HFFc6 (cell line): ENCODE measurements at regions not wholly inside any gene's neighbourhood (a gene's known extent, or its start where the extent isn't known, plus 50 kb on each side); places are given as distances from the start of the nearest gene placed in this dataset.

Source experiments
- DNase-seq: peaks from one replicate; pipeline ENCODE4 v3.0.0-alpha.2; 2018
- H3K27ac Mint-ChIP-seq: 2 replicates; pipeline ENCODE4 v1.8.0; 2020; ENCODE audit warnings: mild to moderate bottlenecking, mixed read lengths
- H3K27me3 Mint-ChIP-seq: 2 replicates; pipeline ENCODE4 v1.8.0; 2021; ENCODE audit warnings: mild to moderate bottlenecking, moderate library complexity, mixed read lengths; ENCODE audit not compliant: insufficient read depth
- H3K36me3 Mint-ChIP-seq: 2 replicates; pipeline ENCODE4 v1.8.0; 2021; ENCODE audit warnings: low read depth, mixed read lengths
- H3K4me1 Mint-ChIP-seq: 2 replicates; pipeline ENCODE4 v1.8.0; 2020; ENCODE audit warnings: low read depth, mixed read lengths
- H3K4me3 Mint-ChIP-seq: 2 replicates; pipeline ENCODE4 v1.8.0; 2020; ENCODE audit warnings: mild to moderate bottlenecking, moderate library complexity, mixed read lengths
- H3K9me3 Mint-ChIP-seq: 2 replicates; pipeline ENCODE4 v1.8.0; 2020; ENCODE audit warnings: mild to moderate bottlenecking, mixed read lengths
- TF ChIP-seq, protein P1 (sequence below): fragments of 200-600 bp; sonication (generic); IDR thresholded peaks from 2 replicates; pipeline ENCODE4 v1.5.0; 2021; ENCODE audit warnings: antibody characterized with exemption, mild to moderate bottlenecking

DNA sequence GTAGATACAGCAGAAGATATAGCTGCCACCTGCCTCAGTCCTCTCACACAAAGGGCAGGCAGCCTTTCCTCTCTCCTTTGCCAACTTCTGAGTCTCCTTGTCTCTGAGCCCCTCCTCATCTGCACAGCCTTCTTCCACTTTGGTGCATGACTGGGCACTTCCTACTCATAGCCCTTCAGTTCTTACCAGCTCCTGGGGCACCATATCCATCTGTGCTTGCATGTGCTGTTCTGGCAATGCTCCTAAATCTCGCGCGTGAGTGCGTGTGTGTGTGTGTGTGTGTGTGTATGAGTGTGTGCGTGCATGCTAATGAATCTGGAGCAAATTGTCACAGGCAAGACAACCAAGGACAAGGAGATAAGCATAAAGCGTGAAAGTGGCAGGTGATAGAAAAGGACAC is 1271.6 kb upstream of the SORCS1 start:
- H3K27ac Mint-ChIP-seq, result no peak overlapping the region
- no peaks in the 10 kb centered on the region; the same call in 1 of the 2 replicates for H3K4me1 Mint-ChIP-seq
- H3K36me3 Mint-ChIP-seq, result no peaks in the 10 kb centered on the region; the same call in 1 of the 2 replicates
- H3K9me3 Mint-ChIP-seq, result peaks cover 20% of the 10 kb centered on the region
- H3K27me3 Mint-ChIP-seq, result peaks cover 2% of the 10 kb centered on the region; the same call in 1 of the 2 replicates
- no peak for DNase-seq
- H3K4me3 Mint-ChIP-seq, result no peak overlapping the region
- TF ChIP-seq, protein P1, sequence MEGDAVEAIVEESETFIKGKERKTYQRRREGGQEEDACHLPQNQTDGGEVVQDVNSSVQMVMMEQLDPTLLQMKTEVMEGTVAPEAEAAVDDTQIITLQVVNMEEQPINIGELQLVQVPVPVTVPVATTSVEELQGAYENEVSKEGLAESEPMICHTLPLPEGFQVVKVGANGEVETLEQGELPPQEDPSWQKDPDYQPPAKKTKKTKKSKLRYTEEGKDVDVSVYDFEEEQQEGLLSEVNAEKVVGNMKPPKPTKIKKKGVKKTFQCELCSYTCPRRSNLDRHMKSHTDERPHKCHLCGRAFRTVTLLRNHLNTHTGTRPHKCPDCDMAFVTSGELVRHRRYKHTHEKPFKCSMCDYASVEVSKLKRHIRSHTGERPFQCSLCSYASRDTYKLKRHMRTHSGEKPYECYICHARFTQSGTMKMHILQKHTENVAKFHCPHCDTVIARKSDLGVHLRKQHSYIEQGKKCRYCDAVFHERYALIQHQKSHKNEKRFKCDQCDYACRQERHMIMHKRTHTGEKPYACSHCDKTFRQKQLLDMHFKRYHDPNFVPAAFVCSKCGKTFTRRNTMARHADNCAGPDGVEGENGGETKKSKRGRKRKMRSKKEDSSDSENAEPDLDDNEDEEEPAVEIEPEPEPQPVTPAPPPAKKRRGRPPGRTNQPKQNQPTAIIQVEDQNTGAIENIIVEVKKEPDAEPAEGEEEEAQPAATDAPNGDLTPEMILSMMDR, result no peak

DNA sequence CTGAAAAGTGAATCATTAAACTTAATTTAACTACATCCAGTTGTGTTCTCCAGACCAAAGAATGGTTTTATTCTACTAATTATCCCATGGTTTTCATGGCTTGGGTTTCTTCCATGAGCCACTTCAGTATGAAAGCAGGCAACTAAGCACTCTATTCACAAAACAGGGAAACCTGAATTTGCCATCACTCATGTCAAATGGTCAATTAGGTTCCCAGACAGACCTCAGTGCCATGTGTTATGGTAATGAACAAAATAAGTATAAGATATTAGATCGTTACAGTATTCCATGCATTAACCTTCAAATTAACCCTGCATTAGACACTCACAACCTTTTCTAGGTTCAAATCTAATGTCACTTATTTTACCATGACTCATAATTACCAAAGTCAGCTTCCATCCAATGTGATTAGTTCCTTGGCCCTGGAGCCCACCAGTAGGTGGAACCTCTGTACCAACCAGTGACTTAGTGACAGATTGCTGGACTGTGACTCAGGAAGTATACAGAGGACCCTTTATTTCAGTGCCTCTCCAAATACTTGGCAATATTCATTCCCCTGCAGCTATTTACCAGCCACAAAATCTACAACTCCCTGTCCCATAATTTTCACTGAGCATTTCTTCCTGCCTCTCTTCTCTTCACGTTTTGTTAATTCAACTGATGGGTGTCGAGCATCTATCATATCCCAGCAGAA is 1270.2 kb upstream of the SORCS1 start:
- Mint-ChIP-seq H3K9me3 (peaks cover 16% of the 10 kb centered on the region), H3K36me3 (no peaks in the 10 kb centered on the region; the same call in 1 of the 2 replicates), H3K27me3 (peaks cover 2% of the 10 kb centered on the region; the same call in 1 of the 2 replicates), H3K4me1 (no peaks in the 10 kb centered on the region; the same call in 1 of the 2 replicates), H3K4me3 (no peak overlapping the region), H3K27ac (no peak overlapping the region)
- TF ChIP-seq, protein P1, result no peak
- no peak for DNase-seq

DNA sequence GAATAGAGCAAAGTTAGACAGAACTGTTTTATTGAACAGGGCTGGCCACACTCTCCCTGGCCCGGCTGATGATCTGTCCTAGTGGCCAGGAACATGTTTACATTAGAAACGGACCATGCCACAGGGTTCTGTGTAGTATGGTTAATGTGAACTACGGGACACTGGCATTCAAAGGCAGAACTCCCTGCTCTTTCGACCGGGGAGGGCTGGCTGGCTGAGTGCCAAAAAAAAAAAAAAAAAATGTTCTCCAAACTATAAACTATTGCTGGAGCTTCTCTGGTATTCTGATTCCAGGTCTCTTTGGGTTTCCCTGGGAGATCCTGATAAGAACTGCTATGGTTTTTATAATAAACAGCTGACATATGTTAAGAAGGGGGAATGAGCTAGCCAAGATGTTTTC is 1262.6 kb upstream of the SORCS1 start:
- peaks cover 14% of the 10 kb centered on the region; the same call in 1 of the 2 replicates for H3K4me1 Mint-ChIP-seq
- no peak for DNase-seq
- no peak overlapping the region for H3K27ac Mint-ChIP-seq
- H3K36me3 Mint-ChIP-seq, result no peaks in the 10 kb centered on the region
- no peaks in the 10 kb centered on the region for H3K27me3 Mint-ChIP-seq
- TF ChIP-seq, protein P1, result no peak
- H3K9me3 Mint-ChIP-seq, result peaks cover 17% of the 10 kb centered on the region
- no peak overlapping the region for H3K4me3 Mint-ChIP-seq

DNA sequence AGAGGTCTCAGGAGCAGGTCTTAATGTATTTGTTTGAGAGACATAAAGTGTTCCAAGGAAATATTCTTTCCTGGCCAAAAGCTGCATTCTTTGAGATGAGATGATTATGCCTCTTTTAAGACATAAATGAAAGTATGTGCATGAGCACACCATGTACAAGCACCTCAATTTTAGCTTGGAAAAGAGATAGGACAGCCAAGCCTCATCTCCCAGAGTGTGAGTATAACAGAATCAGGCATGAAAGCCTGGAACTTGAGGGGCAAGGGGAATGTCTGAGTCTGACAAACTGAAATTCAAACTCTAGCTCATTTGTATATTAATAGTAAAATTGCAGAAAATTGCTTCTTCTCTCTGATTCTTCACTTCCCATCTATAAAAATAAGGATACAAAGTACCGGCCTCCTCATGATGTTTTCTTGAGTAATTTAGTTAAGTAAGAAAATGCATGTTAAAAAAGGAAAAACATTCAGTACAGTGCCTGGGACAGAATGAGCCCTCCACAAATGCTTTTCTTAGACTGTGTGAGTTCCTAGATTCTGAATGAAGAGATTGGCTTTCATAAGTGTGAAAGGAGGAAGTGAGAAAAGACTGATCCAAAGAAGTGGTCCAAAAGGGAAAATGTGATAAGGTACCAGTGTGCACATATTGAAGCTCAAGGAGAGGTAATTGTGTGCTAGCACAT is 1260.9 kb upstream of the SORCS1 start:
- H3K4me1 Mint-ChIP-seq, result peaks cover 14% of the 10 kb centered on the region; the same call in 1 of the 2 replicates
- no peak overlapping the region for H3K4me3 Mint-ChIP-seq
- DNase-seq, result no peak
- H3K27ac Mint-ChIP-seq, result peak overlapping the region; percentile 36; the same call in 1 of the 2 replicates
- H3K9me3 Mint-ChIP-seq, result peaks cover 5% of the 10 kb centered on the region
- TF ChIP-seq, protein P1, result no peak
- no peaks in the 10 kb centered on the region for H3K36me3 Mint-ChIP-seq
- H3K27me3 Mint-ChIP-seq, result no peaks in the 10 kb centered on the region

DNA sequence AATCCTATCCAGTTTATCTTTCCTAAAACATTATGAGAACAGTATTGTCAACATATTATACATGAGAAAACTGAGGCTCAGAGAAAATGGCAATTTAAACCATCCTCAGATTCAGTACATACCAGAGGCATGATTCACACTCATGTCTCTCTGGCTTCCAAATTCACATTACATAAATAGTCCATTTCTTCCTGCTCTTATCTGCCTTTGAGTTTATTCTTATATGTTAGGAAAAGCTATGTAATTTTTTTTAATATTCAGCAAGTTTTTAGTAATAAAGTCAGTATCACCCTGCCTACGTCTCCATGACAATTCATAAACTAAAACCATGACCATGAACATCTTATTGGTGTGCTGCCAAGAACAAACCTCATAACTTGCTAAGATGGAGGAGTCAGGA is 1260.2 kb upstream of the SORCS1 start:
- H3K4me1 Mint-ChIP-seq, result peaks cover 14% of the 10 kb centered on the region; the same call in 1 of the 2 replicates
- peak; percentile 36 for DNase-seq

More for the DNA sequence above, 1260.2 kb upstream of the SORCS1 start:
- TF ChIP-seq, protein P1, result no peak
- Mint-ChIP-seq H3K27ac (no peak overlapping the region), H3K4me3 (no peak overlapping the region), H3K27me3 (no peaks in the 10 kb centered on the region), H3K36me3 (no peaks in the 10 kb centered on the region), H3K9me3 (peaks cover 5% of the 10 kb centered on the region)
